Right renal pelvis (tissue), 4 donors: ENCODE measurements at regions not wholly inside any gene's neighbourhood (a gene's known extent, or its start where the extent isn't known, plus 50 kb on each side); places are given as distances from the start of the nearest gene placed in this dataset.
"Not testable (repeated sequence)": the region's sequence is repeated elsewhere in the genome, so short reads cannot be mapped to it uniquely, and the experiment has no call there.

Experiments used
- DNase-seq, 4 donors: peaks; one replicate each; pipeline ENCODE4 v3.0.0-alpha.2; 2013; ENCODE audit warnings: low read depth in 4 of 4, low spot score in 3 of 4, missing footprints in 1 of 4

GRCh38 chr4:142897518-142897917, 51.4 kb upstream of the INPP4B start:
- not testable (repeated sequence) for DNase-seq

DNA sequence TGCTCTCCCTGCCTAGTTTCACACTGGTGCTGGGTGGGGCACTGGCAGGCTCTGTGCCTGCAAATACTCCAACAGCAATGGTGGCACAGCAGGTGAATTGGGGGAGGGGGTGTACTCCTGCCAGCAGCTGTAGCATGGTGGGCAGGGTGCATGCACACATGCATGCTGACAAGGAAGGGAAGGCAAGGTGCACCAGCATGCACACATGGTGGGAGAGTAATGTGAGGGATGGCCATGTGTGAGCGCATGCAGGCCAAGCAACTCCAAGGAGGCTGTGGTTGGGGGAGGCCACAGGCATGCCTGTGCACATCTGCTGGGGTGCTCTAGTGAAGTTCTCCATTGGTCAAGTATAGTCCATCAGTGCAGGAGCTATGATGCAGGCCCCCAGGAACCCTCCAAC, 54.5 kb upstream of the INPP4B start:
- no peak for DNase-seq

- no peak for DNase-seq
Observed at GRCh38 chr4:142901166-142901662, 55.1 kb upstream of the INPP4B start.

GRCh38 chr4:142903617-142904016, 57.5 kb upstream of the INPP4B start:
- not testable (repeated sequence) for DNase-seq

- no peak for DNase-seq
Observed at GRCh38 chr4:142909908-142910307, 63.8 kb upstream of the INPP4B start.

- no peak for DNase-seq
Observed at GRCh38 chr4:142913034-142913433, 66.9 kb upstream of the INPP4B start.

DNA sequence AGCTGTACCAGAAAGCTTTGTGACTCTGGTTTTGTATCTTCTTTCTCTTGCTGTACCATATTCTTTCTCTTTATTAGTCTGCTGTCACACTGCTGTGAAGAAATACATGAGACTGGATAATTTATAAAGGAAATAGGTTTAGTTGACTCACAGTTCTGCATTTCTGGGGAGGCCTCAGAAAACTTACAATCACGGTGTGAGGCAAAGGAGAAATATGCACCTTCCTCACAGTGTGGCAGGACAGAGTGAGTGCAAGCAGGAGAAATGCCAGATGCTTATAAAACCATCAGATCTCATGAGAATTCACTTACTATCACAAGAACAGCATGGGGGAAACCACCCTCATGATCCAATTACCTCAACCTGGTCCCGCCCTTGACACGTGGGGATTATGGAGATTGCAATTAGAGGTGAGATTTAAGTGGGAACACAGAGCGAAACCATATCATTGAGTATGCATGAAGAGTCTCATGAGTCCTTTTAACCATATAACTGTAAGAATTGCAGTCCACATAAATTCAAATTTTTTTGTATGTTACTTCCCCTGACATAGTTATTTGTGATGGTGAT, 67.4 kb upstream of the INPP4B start:
- no peak for DNase-seq

DNA sequence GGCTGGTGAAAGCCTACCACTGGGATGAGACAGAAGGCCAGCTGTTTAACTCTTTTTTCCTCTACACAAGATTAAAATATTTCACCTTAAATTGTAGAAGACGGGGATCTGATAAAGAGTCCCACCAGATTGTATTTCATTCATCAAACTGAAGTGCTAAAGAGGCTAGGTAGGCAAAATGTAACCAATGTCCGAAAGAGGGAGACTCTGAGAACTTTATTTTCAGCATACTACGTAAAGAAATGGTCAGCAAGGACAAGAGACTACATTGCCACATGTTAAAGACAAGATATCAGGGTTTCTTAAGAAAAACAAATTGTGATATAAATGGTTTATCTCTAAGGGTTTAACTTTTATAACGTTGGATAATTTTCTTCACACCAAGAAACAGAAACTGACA, 71.6 kb upstream of the INPP4B start:
- no peak for DNase-seq

DNA sequence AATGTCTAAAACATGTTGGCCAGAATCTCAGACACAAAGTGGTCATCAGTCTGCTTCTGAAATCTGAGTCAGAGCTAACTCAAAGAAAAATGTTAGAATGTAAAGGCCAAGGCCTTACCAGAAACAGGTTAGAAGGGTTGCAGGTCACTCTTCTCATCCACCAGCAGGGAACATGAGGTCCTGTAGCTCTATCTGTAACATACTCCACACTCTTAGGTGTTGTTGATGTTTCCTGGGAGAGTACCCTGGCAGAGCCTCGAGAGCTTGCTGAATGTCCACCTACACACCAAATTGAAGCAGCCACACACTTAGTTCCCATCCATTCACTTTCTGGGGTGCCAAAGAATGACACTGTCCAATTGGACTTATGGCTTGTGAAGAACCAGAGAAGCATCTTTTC, 76.6 kb upstream of the INPP4B start:
- DNase-seq = no peak

GRCh38 chr4:142923619-142924018, 77.5 kb upstream of the INPP4B start:
- DNase-seq = no peak

DNA sequence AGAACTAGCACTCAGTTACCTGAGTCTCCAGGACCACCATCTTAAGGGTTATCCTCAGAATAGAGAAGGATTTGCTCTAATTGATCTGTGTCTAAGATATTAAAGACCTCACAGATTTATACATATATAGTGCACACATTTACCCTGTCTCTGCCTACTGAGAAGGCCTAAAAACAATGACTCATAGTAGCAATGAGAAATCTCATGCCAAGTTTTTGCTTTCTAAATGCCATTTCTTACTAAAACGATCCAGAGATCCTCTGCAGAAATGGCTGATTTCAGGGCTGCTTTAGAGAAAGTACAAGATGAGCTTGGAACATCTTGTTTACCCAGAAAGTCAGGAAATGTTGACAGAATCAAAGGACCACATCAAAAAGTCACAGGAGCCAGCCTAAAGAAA, 79.1 kb upstream of the INPP4B start:
- no peak for DNase-seq

DNA sequence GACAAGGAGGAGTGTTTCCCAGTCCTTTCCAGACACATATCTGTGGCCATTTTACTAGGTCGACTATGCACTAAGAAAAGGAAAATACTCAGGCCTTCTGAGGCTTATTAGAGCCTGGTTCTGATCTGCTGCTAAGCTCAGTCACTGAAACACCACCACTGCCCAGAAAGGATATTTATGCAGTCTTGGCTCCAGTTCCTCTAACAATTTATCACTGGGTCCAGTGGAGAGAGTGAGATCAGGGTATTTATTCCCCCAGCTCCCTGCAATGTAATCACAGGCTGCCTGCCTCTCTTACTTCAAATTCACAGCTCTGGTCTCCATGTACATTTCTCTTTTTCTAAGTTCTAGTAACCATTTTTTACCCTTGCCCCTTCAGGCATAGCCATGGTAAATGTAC, 81.6 kb upstream of the INPP4B start:
- no peak for DNase-seq

GRCh38 chr4:142929526-142929925, 83.4 kb upstream of the INPP4B start:
- DNase-seq = no peak

DNA sequence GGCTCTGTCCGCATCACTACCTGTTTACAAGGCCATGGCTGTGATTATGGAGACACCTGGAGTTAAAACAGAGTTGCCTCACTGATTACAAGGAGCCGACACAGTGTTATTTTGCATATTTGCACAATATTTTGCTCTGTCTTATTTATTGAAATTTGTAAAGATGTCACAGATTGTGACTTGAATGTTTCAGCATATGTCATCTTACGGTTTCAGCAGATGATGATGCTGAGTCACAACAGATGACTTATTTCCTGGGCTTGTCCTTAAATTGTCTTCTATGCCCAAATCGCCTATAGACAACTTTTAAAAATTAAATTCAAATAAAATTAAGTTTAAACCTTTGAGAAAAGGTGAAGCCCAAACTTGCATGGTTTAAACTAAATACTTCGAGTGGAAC, 87.1 kb upstream of the INPP4B start:
- DNase-seq = no peak

- DNase-seq = peak in 1 of 4 donors; percentile 22
Observed at GRCh38 chr4:142940425-142941330, 94.6 kb upstream of the INPP4B start.

DNA sequence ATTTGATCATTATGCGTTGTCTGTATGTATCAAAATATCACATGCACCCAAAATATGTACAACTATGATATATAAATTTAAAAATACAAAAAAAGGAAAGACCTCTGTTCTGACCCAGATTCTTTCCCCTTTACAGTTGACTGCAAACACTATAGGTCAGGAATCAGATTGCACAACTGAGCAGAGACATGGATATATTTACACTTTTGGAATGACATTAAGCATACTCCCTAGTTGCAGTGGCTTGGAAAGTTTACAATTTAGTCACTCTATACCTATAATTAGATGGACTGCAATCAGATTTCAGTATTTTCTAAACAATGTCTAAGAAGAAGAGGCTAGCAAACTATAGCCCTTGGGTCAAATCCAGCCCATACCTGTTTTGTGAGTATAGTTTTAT, 98.5 kb upstream of the INPP4B start:
- no peak for DNase-seq

DNA sequence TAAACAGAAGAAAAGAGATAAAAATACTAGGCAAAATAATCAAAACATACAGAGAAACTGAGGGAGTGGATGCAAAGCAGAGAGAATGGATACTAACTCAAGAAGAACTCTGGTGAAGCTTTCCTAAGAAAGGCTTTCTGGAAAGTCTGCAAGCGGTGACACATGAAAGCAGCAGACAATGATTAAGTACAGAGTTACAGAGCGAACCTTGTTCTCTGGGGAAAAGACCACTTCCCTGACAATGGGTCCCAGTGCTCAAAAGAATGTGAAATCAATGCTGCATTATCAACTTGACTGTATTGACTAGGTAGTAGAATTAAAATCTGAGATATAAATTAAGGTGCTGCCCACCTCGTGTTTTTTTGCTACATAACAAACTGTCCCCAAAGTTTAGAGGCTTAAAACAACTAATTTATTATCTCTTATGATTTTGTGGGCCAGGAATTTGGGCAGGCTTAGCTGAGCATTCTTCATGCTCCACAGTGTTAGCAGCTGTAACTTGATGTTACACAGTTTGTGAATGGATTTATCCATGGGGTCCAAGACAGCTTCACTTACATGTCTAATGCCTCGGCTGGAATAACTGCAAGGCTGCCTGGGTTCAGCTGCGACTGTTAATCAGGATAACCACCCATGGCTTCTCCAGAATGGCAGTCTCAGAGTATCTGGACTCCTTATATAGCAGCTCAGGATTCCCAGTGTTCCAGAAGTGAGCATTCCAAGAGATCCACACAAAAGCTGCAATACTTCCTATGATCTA, 106.9 kb upstream of the INPP4B start:
- no peak for DNase-seq

GRCh38 chr4:142954415-142954814, 108.3 kb upstream of the INPP4B start:
- DNase-seq = no peak

DNA sequence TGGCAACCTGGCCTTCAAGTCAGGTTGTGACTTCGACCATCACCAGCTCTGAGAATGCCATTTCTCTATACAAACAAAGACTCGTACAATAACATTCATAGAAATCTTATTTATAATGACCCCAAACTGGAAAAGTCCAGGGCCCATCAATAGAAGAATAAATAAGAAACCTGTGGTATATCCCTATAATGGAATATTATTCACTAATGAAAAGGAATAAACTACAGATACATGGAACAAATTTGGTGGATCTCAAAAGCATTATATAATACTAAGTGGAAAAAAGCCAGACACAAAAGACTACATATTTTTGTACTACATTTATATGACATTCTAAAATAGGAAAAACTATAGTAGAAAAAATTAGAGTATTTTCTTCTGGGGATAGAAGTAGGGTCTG, 109.4 kb upstream of the INPP4B start:
- DNase-seq = no peak

GRCh38 chr4:142959173-142959572, 113.1 kb upstream of the INPP4B start:
- DNase-seq = no peak

GRCh38 chr4:142960126-142960525, 114.0 kb upstream of the INPP4B start:
- DNase-seq = no peak
